Heart left ventricle (tissue), 13 donors: ENCODE measurements at regions not wholly inside any gene's neighbourhood (a gene's known extent, or its start where the extent isn't known, plus 50 kb on each side); places are given as distances from the start of the nearest gene placed in this dataset.

ENCODE experiments used
- CTCF ChIP-seq, 12 donors: fragments of 200-600 bp; sonication (generic) in 4 of 12; IDR thresholded peaks; one replicate each; pipeline versions ENCODE4 v1.5.0 to v1.8.0; 2018 to 2022; ENCODE audit warnings: antibody characterized with exemption in 12 of 12, mild to moderate bottlenecking in 5 of 12
- POLR2A ChIP-seq, 2 donors: fragments of 450-650 bp; IDR thresholded peaks; one replicate each; pipeline ENCODE4 v1.6.1; 2017; ENCODE audit warnings: antibody characterized with exemption in 2 of 2, mild to moderate bottlenecking in 2 of 2, moderate library complexity in 2 of 2
- donor health status: ischemic (EF 13 %, LVEDD 7.1; RV severe dilation, severe dysfunction).
- donor health status: DM: no; HTN: yes; CAD: no.
- donor health status: DM: no; HTN: no; CAD: no.
- donor health status: ischemic (EF 25% LVEDD 6.9; RV normal size, moderate dysfunction).
- donor health status: ischemic (EF 25% LVEDD 5.7; RV mildly dilated, moderate dysfunction).
- donor health status: ischemic (EF 35%, LVEDD 5.7; RV mildly dilated, moderate dysfunction).
- donor health status: nonischemic (EF 11% LVEDD 7.7; RV severe dilation, severe dysfunction).
- donor health status: DM: yes; HTN: yes; CAD: no.
- donor health status: PGD.
- donor health status: ischemic (EF 29% LVEDD 5.4; RV normal size, mild dysfunction).
- donor health status: nonischemic (EF 23%, LVEDD 6.1; RV moderate dilation, normal function).

GRCh38 chr3:117411971-117412370 is 702.4 kb downstream of the TUSC7 start:
- TF ChIP-seq CTCF (IDR thresholded peaks at IDR 0.05) (no peak), POLR2A (IDR thresholded peaks at IDR 0.05) (no peak)
